Activated naive CD4-positive, alpha-beta T cell treated with Interleukin-2 at 50 U/mL for 16 hours (primary cell): ENCODE measurements at regions not wholly inside any gene's neighbourhood (a gene's known extent, or its start where the extent isn't known, plus 50 kb on each side); places are given as distances from the start of the nearest gene placed in this dataset.
"Not testable (repeated sequence)": the region's sequence is repeated elsewhere in the genome, so short reads cannot be mapped to it uniquely, and the experiment has no call there.

Experiments used
- DNase-seq: peaks from one replicate; pipeline ENCODE4 v3.0.0-alpha.2; 2020

GRCh38 chr14:66300886-66301285 lies 185.3 kb upstream of the CCDC196 start:
- no peak for DNase-seq

- no peak for DNase-seq
Observed at GRCh38 chr14:66306101-66306500, 180.1 kb upstream of the CCDC196 start.

DNA sequence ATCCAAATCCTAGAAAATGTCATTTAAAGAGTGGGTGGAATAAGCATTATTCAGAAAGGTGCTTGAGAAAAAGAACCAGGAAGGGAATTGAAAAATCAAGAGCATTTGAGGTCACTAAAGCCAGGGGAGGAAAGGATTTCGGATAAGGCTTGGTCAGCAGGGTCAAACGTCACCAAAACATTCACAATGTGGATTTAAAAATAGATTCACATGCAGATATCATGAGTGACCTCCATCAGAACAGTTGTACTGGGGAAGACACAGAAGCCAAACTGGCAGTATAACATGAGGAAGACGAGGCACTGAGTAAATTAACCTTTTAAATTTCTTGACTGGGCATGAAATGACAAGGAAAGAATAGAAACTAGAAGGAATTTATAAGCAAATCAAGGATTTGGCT lies 175.1 kb upstream of the CCDC196 start:
- DNase-seq = no peak

GRCh38 chr14:66311990-66312389 lies 174.2 kb upstream of the CCDC196 start:
- no peak for DNase-seq

GRCh38 chr14:66312451-66312850 lies 173.7 kb upstream of the CCDC196 start:
- DNase-seq = no peak

DNA sequence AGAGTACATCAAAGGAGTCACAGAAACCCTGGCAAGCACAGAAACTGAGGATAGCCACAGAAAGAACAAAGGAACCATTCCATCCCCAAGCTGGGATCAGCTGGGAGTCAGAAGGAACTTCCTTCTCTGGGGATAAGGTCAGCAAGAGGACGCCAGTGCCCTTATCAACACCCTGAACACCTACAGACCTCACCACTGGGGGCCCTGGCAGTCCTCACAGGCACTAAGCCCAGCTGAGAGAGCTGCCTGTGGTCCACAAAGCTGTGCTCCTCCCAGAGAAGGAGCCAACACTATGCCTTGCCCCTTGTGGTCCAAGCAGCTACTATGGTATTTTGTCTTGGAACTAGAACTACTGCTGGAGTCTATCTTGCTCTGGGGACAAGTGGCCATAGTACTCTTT lies 171.1 kb upstream of the CCDC196 start:
- DNase-seq = no peak

GRCh38 chr14:66315548-66315947 lies 170.6 kb upstream of the CCDC196 start:
- DNase-seq = no peak

DNA sequence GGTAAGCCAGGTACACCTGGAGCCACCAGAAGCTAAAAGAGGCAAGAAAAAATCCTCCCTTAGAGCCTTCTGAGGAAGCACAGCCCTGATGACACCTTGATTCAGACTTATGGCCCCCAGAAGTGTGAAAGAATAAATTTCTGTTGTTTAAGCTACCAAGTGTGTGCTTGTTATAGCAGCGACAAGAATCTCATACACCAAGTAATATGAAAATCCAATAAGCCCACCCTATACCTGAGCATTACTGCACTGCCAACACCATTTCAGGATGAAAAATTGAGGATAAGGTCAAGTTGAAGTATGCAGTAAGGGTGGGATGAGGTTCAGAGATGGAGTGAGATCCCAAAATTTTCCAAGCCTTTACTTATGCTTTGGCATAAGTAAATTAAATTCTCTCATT lies 163.6 kb upstream of the CCDC196 start:
- DNase-seq = no peak

DNA sequence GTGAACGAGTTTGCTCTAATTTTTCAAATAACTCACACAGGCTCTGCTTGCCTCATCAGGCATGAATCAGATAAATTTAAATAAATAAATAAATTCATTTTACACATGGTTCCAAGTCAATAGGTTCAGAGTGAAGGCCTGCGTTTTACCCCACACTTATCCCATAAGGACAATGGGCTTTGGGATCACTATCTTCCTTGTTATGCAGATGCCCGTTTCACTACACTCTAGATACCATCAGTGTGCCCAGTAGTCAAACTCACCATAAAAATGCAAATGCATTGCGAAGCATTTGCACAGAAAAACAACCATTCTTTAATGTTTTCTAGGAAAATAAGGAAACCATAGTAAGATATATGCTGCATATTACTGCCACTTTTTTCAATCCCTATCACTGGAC lies 155.9 kb upstream of the CCDC196 start:
- no peak for DNase-seq

DNA sequence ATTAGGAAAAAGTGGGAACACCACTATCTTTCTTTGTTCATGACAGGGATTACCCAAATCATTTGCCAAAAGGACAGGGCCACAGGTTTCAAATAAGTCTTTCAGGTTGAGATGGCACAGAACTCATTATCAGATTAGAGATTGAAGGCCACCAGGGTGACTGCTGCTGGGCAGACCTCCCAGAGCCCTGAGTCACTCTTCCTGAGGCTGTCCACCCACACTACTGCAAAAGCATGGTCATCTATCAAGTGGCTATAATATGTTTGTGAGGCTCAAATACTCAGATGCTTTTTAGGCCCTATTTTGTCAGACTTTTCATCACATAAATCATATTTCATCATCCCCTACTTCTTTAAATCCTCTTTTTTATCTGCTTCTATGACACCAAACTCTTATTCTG lies 155.3 kb upstream of the CCDC196 start:
- DNase-seq = no peak

DNA sequence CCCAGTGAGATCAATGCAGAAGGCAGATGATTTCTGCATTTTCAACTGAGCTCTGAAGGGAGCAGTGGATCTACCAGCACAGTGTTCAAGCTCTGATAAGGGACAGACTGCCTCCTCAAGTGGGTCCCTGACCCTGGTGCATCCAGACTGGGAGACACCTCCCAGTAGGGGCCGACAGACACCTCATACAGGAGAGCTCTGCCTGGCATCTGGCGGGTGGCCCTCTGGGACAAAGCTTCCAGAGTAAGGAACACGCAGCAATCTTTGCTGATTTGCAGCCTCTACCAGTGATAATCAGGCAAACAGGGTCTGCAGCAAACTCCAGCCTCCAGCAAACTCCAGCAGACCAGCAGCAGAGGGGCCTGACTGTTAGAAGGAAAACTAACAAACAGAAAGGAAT lies 152.9 kb upstream of the CCDC196 start:
- DNase-seq = not testable (repeated sequence)

DNA sequence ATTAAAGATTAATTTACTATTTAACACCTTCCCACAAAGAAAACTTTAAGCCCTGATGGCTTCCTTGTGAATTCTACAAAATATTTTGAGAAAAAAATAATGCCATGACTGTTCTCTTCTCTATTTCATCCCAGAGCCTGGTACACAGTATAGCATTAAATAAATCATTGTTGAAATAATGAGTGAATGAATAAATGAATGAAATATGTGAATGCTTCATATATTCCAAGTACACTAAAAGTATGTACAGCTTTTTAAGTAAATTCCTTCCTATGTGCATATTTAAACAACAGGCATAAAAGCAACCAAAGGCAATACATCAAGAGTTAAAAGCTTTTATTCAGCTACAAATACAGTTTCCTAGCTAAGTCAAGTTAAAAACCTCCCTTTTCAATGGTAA lies 144.9 kb upstream of the CCDC196 start:
- no peak for DNase-seq

- DNase-seq = no peak
Observed at GRCh38 chr14:66345986-66346385, 140.2 kb upstream of the CCDC196 start.

GRCh38 chr14:66351310-66351709 lies 134.9 kb upstream of the CCDC196 start:
- no peak for DNase-seq

- no peak for DNase-seq
Observed at GRCh38 chr14:66359500-66359899, 126.7 kb upstream of the CCDC196 start.

GRCh38 chr14:66360366-66360926 lies 125.7 kb upstream of the CCDC196 start:
- no peak for DNase-seq

DNA sequence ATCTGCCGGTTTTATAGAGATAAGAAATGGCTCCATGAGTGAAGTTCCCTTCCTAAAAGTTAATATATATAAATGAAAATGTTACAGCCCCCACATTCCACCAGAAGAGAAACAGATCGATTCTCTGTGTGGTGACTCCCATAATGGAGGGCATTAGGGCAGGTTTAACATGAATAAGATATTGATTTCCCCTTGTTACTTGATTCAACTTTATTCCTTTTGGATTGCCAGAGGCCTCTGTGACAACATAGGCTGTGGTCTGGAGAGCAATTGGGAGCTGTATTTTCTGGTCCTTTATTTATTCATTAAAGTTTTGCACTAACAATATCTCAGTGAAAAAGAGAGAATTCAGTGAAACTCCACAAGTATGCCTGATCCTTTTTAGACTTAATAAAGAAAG lies 125.2 kb upstream of the CCDC196 start:
- no peak for DNase-seq

GRCh38 chr14:66365388-66365787 lies 120.8 kb upstream of the CCDC196 start:
- no peak for DNase-seq

GRCh38 chr14:66369157-66369697 lies 116.9 kb upstream of the CCDC196 start:
- DNase-seq = no peak

DNA sequence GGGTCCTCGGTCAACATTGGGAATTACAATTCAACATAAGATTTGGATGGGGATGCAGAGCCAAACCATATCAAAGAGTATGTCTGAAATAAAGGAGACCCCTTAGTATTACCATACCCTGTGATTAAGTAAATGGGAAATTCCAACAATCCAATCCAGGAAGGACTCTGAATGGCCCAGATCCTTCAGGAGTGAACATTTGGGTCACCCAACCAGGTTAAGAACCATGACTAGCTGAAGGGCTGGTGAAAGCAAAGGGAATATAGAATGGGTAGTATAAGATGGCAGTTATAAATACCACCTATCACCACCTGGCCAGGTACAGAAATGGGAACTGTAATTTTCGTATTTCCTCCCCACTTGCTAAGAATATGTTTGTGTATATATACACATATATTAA lies 114.4 kb upstream of the CCDC196 start:
- no peak for DNase-seq

DNA sequence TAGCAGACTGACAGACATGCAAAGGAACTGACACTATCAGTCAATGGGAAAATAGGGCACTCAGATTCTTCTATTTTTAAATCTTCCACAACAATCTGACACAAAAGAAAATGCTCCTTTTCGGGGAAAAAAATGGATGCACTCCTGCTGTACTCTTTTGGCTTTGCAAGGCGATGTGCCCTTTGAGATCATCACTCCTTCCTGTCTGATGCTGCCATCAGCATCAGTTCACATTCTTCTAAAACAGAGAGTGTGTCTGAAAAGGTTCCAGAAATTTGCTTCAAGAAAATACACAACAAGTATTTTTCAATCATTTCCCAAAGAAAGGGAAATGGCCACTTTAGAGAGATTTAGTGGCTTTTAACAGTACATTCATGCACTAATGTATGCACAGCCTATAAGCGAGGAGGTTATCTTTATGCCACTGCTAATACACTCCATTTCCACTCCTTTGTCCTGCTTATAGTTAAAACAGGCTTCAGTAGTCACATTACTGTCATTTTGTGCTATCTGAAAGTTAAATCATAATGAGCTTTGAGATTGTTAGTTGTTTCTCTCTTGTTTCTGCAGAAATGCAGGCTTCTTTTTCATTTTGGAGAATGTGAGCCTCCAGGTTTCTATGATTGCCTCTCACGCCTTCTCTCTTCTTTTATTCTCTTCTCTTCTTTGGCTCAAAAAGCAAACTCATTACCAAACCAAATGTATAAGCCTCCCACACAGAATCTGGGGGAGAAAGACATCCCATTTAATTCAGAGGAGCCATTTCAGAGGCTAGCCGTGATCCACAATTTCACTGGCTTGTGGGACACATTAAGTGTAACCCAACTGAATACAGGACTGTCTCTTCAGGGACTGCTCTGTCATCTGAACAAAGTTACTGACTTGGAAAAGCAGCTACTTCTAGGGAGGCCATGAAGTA lies 110.9 kb upstream of the CCDC196 start:
- no peak for DNase-seq

- no peak for DNase-seq
Observed at GRCh38 chr14:66377574-66377973, 108.6 kb upstream of the CCDC196 start.

DNA sequence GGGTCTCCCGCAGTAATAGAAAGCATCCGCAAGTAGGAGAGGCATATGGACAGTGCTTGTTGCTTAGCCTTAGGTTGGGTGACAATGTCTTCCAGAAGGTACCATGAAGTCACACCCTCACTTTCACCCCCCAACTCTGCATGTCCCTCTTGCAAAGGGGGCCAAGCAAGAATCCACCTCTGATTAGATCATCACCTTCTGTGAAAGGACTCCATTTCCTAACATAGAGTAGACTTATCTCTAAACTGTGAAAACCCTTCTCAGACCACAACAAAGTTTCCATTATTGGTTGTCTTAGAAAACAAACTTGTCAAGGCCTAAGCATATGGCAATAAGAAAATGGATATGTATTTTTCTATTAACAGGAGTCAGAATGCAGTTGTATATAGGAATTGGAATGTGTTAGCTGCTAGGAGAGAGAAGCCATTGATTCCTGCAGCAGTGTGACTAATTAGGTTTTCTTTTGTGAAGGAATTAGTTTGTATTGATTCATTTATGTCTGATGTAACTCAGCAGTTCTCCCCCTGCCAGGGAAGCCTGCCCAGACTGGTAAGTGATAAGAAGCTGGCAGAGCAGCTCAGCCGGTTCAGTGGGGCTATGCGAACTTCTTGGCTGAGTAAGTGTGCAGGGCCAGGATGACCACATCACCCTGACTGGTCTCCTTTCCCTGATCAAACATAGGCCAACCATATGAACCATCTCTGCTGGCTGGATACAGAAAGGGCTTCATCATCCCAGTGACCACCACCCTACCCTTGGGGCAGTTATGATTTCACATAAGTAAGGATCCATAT lies 107.3 kb upstream of the CCDC196 start:
- DNase-seq = no peak

DNA sequence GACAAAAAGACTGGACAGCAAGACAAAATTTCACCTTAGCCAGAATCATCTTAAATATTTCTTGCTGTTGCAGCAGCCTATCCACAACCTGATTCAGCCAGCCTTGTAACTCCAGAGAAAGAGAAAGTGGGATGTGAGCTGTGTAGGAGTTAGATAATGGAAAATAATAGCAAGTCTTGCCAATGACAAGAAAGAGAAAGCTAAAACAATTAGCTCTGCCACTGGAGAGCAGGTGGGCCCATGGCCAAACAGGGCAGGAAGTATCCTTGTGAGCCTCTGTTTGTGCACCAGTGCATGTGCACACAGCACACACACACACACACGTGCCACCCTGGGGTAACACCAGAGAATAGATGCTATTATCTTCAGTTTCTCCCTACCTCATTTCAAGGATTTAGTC lies 106.0 kb upstream of the CCDC196 start:
- no peak for DNase-seq
